Common myeloid progenitor, CD34-positive (primary cell): ENCODE measurements at regions not wholly inside any gene's neighbourhood (a gene's known extent, or its start where the extent isn't known, plus 50 kb on each side); places are given as distances from the start of the nearest gene placed in this dataset.
"Not testable (repeated sequence)": the region's sequence is repeated elsewhere in the genome, so short reads cannot be mapped to it uniquely, and the experiment has no call there.

Experiments used
- CTCF ChIA-PET: fragments of 350-600 bp; sonication (Branson Sonifier 250); formaldehyde crosslinking; loops from one replicate; lab custom pipeline; 2021; ENCODE audit warnings: antibody characterized with exemption; lab: Charles Lee
- POLR2A ChIA-PET: fragments of 350-600 bp; sonication (Branson Sonifier 250); formaldehyde crosslinking; loops from one replicate; lab custom pipeline; 2021; ENCODE audit warnings: antibody characterized with exemption; lab: Charles Lee
- DNase-seq, 3 donors: peaks; one replicate each; pipeline versions ENCODE4 v3.0.0 to v3.0.0-alpha.2; 2013
- H3K27ac ChIP-seq, 2 experiments: 1 replicate in 1 of 2; 2 replicates in 1 of 2; pipeline ENCODE4 v1.7.0; 2013; ENCODE audit warnings: inconsistent platforms in 2 of 2, low read length in 2 of 2, mild to moderate bottlenecking in 2 of 2, low read depth in 1 of 2, moderate library complexity in 1 of 2; ENCODE audit not compliant: severe bottlenecking in 2 of 2, insufficient read depth in 1 of 2, poor library complexity in 1 of 2
- H3K27me3 ChIP-seq, 5 experiments: replicated peaks in 2 of 5; 1 replicate in 3 of 5; 2 replicates in 2 of 5; pipeline versions ENCODE4 v1.6.1 to v1.7.0; 2013; ENCODE audit warnings: low read length in 4 of 5, mild to moderate bottlenecking in 2 of 5, moderate library complexity in 2 of 5, inconsistent platforms in 1 of 5; ENCODE audit not compliant: insufficient read depth in 5 of 5, control insufficient read depth in 4 of 5
- H3K36me3 ChIP-seq, 4 experiments: 1 replicate in 2 of 4; 2 replicates in 2 of 4; pipeline versions ENCODE4 v1.6.1 to v1.7.0; 2013; ENCODE audit warnings: low read length in 3 of 4, control low read depth in 1 of 4, mild to moderate bottlenecking in 1 of 4; ENCODE audit not compliant: control insufficient read depth in 4 of 4, insufficient read depth in 4 of 4
- H3K4me1 ChIP-seq, 4 experiments: 1 replicate in 3 of 4; 2 replicates in 1 of 4; pipeline versions ENCODE4 v1.6.1 to v1.7.1; 2013; ENCODE audit warnings: low read length in 3 of 4, mild to moderate bottlenecking in 3 of 4, control low read depth in 1 of 4, inconsistent platforms in 1 of 4, moderate library complexity in 1 of 4; ENCODE audit not compliant: control insufficient read depth in 4 of 4, insufficient read depth in 4 of 4; ENCODE audit errors: control extremely low read depth in 1 of 4
- H3K4me3 ChIP-seq, 7 experiments: 1 replicate in 4 of 7; 2 replicates in 3 of 7; pipeline versions ENCODE4 v1.5.1 to v1.7.0; 2013; ENCODE audit warnings: mild to moderate bottlenecking in 7 of 7, low read length in 6 of 7, moderate library complexity in 6 of 7, inconsistent platforms in 2 of 7, low read depth in 2 of 7, control low read depth in 1 of 7; ENCODE audit not compliant: insufficient read depth in 4 of 7, control insufficient read depth in 1 of 7; ENCODE audit errors: extremely low read depth in 1 of 7
- H3K9me3 ChIP-seq, 5 experiments: 1 replicate in 4 of 5; 2 replicates in 1 of 5; pipeline versions ENCODE4 v1.6.1 to v1.7.1; 2013; ENCODE audit warnings: low read length in 4 of 5, mild to moderate bottlenecking in 2 of 5, inconsistent platforms in 1 of 5, low read depth in 1 of 5, moderate library complexity in 1 of 5; ENCODE audit not compliant: control insufficient read depth in 4 of 5, insufficient read depth in 2 of 5; ENCODE audit errors: control extremely low read depth in 1 of 5
- WGBS: methylation state at CpG from one replicate; pipeline ENCODE4 v1.1.5; 2013; ENCODE audit not compliant: insufficient coverage; 5-methylcytosine and 5-hydroxymethylcytosine counted together

GRCh38 chr14:106378191-106378590 lies 851.8 kb downstream of the TMEM121 start:
- WGBS = 0% methylated on average over 3 of the region's 3 CpGs
- peaks cover 0 to 25% (median 0%) of the 10 kb centered on the region in 5 experiments for H3K27me3 ChIP-seq
- no peak overlapping the region for H3K4me3 ChIP-seq
- peaks cover 0 to 17% (median 13%) of the 10 kb centered on the region in 4 experiments for H3K4me1 ChIP-seq
- CTCF ChIA-PET = interaction anchor here (0.7 to 1.9 kb wide), 11 partner anchors 8 to 91 kb away, joined by 3 to 9 read pairs (median 3); no protein-coding TSS in a partner anchor
- POLR2A ChIA-PET = interaction anchor here (0.6 kb wide), 1 partner anchor 19 kb away, joined by 3 read pairs; no protein-coding TSS in a partner anchor
- peak; percentile 49 to 68 (median 66) for DNase-seq
- no peaks in the 10 kb centered on the region for H3K36me3 ChIP-seq
- H3K27ac ChIP-seq = no peak overlapping the region
- no peaks in the 10 kb centered on the region for H3K9me3 ChIP-seq

DNA sequence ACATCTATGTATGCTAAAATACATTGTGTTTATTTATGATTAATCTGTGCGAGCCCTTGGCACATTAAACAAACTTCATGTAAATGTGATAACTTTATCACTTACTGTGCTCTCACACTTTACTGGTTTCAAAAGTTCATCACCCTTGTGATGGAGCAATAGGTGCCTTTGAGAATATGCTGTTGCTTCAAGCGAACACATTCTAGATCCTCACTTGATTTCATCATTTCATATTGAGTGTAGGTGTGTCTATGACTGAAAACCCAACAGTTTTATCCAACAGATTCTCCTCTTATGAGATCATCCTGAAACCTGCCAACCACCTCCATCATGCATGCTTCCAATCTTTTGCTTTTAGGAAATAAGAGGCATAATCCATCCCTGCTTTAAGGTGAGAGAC lies 854.4 kb downstream of the TMEM121 start:
- Histone ChIP-seq H3K4me3 (no peak overlapping the region), H3K27me3 (peaks cover 0 to 36% (median 7%) of the 10 kb centered on the region in 5 experiments), H3K4me1 (no peaks in the 10 kb centered on the region), H3K27ac (no peak overlapping the region), H3K9me3 (peaks cover 0 to 3% (median 0%) of the 10 kb centered on the region in 5 experiments), H3K36me3 (no peaks in the 10 kb centered on the region)
- no CpG with 5 or more reads among the region's 2 CpGs for WGBS
- ChIA-PET POLR2A (no interaction called here), CTCF (no interaction called here)
- no peak for DNase-seq

DNA sequence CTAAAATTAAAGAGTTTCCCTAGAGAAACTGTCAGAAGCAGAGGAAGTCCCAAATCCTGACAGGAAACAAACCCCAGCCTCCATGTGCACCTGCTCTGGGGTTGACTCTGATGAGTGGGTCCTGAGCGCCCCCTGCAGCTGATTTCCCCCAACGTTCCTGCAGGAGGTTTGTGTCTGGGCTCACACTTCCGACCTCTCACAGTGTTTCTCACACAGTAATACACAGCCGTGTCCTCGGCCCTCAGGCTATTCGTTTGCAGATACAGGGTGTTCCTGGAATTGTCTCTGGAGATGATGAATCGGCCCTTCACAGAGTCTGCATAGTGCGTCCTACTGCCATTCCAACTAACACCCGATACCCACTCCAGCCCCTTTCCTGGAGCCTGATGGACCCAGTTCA lies 862.8 kb downstream of the TMEM121 start:
- peaks cover 0 to 31% (median 5%) of the 10 kb centered on the region in 5 experiments for H3K27me3 ChIP-seq
- H3K4me3 ChIP-seq, DNase-seq, H3K36me3 ChIP-seq, POLR2A ChIA-PET, H3K4me1 ChIP-seq, H3K27ac ChIP-seq, H3K9me3 ChIP-seq: not testable (repeated sequence)
- 82% methylated on average over 4 of the region's 9 CpGs for WGBS
- CTCF ChIA-PET = interaction anchor here (1.3 to 2.2 kb wide), 2 partner anchors 11 to 15 kb away, joined by 9 to 11 read pairs; no protein-coding TSS in a partner anchor

GRCh38 chr14:106390401-106390800 lies 864.0 kb downstream of the TMEM121 start:
- Histone ChIP-seq H3K9me3 (no peaks in the 10 kb centered on the region), H3K4me3 (no peak overlapping the region), H3K27ac (no peak overlapping the region), H3K36me3 (no peaks in the 10 kb centered on the region), H3K4me1 (peaks cover 0 to 2% (median 0%) of the 10 kb centered on the region in 4 experiments), H3K27me3 (peaks cover under 1 to 24% (median 3%) of the 10 kb centered on the region in 5 experiments)
- ChIA-PET POLR2A (no interaction called here), CTCF (interaction anchor here (1.3 to 2.2 kb wide), 2 partner anchors 13 to 17 kb away, joined by 9 to 11 read pairs; no protein-coding TSS in a partner anchor)
- DNase-seq = no peak
- WGBS = 96% methylated on average over 5 of the region's 6 CpGs

DNA sequence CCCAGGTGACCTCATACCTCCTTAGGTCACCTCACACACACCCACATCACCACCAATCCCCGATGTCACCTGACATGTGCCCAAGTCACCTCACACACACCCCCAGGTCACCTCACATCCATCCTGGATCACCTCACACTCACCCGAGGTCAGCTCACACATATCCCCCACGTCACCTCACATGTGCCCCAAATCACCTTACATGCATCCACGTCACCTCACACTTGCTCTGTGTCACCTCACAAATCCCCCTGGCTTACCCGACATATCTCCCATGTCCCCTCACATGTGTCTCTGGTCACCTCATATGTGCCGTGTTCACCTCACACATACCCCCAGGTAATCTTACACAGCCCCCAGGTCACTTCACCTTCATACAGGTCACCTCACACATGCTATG lies 864.6 kb downstream of the TMEM121 start:
- DNase-seq = no peak
- ChIA-PET POLR2A (no interaction called here), CTCF (interaction anchor here (0.8 to 2.2 kb wide), 2 partner anchors 17 to 26 kb away, joined by 3 to 11 read pairs; no protein-coding TSS in a partner anchor)
- Histone ChIP-seq H3K36me3 (no peaks in the 10 kb centered on the region), H3K4me1 (peaks cover 0 to 2% (median 0%) of the 10 kb centered on the region in 4 experiments), H3K27me3 (peaks cover 0 to 24% (median 3%) of the 10 kb centered on the region in 5 experiments), H3K4me3 (no peak overlapping the region), H3K27ac (no peak overlapping the region), H3K9me3 (no peaks in the 10 kb centered on the region)
- WGBS = 74% methylated on average over 5 of the region's 6 CpGs

DNA sequence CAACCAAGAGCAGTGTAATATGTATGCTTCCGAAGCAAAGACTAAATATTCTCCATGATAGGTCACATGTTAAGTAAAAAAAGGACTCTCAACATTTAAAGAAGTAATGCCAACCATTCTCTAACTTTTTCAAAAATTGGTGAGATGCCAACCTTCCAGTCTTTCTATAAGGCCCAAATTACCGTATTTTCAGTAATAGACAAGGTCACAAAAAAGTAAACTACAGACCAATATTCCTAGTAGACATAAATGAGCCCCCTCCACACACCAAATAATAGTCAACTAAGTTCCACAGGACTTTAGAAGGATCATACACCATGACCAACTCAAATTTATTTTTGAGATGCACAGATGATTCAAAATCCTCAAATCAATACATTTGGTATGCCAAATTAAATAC lies 867.4 kb downstream of the TMEM121 start:
- Histone ChIP-seq H3K27ac (no peak overlapping the region), H3K4me3 (no peak overlapping the region), H3K36me3 (no peaks in the 10 kb centered on the region), H3K4me1 (peaks cover 0 to 2% (median 0%) of the 10 kb centered on the region in 4 experiments), H3K9me3 (no peaks in the 10 kb centered on the region), H3K27me3 (peaks cover 0 to 27% (median 3%) of the 10 kb centered on the region in 5 experiments)
- DNase-seq = no peak
- POLR2A ChIA-PET = no interaction called here
- CTCF ChIA-PET = interaction anchor here (1.8 kb wide), 1 partner anchor 24 kb away, joined by 12 read pairs; no protein-coding TSS in a partner anchor
- WGBS = 92% methylated on average over 2 of the region's 2 CpGs

GRCh38 chr14:106395456-106396050 lies 869.2 kb downstream of the TMEM121 start:
- Histone ChIP-seq H3K27me3 (peaks cover 0 to 21% (median 3%) of the 10 kb centered on the region in 5 experiments), H3K9me3 (no peaks in the 10 kb centered on the region), H3K27ac (no peak overlapping the region), H3K4me1 (peaks cover 0 to 2% (median 0%) of the 10 kb centered on the region in 4 experiments), H3K36me3 (no peaks in the 10 kb centered on the region), H3K4me3 (no peak overlapping the region)
- 83% methylated on average over 5 of the region's 5 CpGs for WGBS
- ChIA-PET CTCF (interaction anchor here (1.1 to 1.6 kb wide), 4 partner anchors 14 to 134 kb away, joined by 3 to 8 read pairs (median 4); no protein-coding TSS in a partner anchor), POLR2A (no interaction called here)
- no peak for DNase-seq
